ENCODE measurements at regions not wholly inside any gene's neighbourhood (a gene's known extent, or its start where the extent isn't known, plus 50 kb on each side); places are given as distances from the start of the nearest gene placed in this dataset.

DNA sequence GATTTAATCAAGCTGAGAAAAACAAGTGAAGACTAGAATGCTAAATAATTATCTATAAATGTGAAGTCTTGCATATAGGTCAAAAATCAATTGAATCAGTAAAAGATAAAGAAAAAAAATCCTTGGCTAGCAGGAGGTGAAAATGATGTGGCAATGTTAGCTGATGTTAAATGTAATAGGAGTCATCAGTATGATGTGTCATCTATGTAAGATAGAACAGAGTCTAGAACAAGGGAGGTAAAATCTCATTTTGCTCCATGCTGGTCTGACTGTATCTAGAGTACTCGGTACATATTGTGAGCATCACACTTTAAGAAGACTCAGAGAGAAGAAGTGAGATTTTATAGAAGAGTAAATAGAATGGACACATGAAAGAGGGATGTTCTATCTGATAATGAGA is 721.2 kb downstream of the ETS1 start:
- Histone ChIP-seq H3K27me3 (ENCODE audit: low read depth) (no peaks in the 10 kb centered on the region), H3K4me3 (no peak overlapping the region), H3K9me3 (no peaks in the 10 kb centered on the region), H3K4me1 (no peaks in the 10 kb centered on the region), H3K36me3 (no peaks in the 10 kb centered on the region), H3K27ac (no peak overlapping the region)
- intact Hi-C loops (cut with DNase I): no loop called here
- no peak for DNase-seq
- no peak for ATAC-seq
- no peak for TF ChIP-seq CTCF (IDR thresholded peaks at IDR 0.05)

- Histone ChIP-seq H3K27me3 (ENCODE audit: low read depth) (no peaks in the 10 kb centered on the region), H3K27ac (no peak overlapping the region), H3K36me3 (no peaks in the 10 kb centered on the region), H3K4me1 (no peaks in the 10 kb centered on the region), H3K9me3 (no peaks in the 10 kb centered on the region), H3K4me3 (no peak overlapping the region)
- intact Hi-C loops (cut with DNase I): no loop called here
- TF ChIP-seq CTCF (IDR thresholded peaks at IDR 0.05): no peak
- no peak for ATAC-seq
- no peak for DNase-seq
Observed at GRCh38 chr11:127864861-127865260, 722.5 kb downstream of the ETS1 start.

GRCh38 chr11:127862406-127862805 is 725.0 kb downstream of the ETS1 start:
- TF ChIP-seq CTCF (IDR thresholded peaks at IDR 0.05): no peak
- no peaks in the 10 kb centered on the region for H3K36me3 ChIP-seq
- intact Hi-C loops (cut with DNase I): no loop called here
- no peaks in the 10 kb centered on the region for H3K27me3 ChIP-seq (ENCODE audit: low read depth)
- no peak overlapping the region for H3K27ac ChIP-seq
- H3K9me3 ChIP-seq: no peaks in the 10 kb centered on the region
- no peak overlapping the region for H3K4me3 ChIP-seq
- no peak for DNase-seq
- ATAC-seq: no peak
- no peaks in the 10 kb centered on the region for H3K4me1 ChIP-seq

- TF ChIP-seq CTCF (IDR thresholded peaks at IDR 0.05): no peak
- Histone ChIP-seq H3K36me3 (no peaks in the 10 kb centered on the region), H3K4me1 (no peaks in the 10 kb centered on the region), H3K9me3 (no peaks in the 10 kb centered on the region), H3K27me3 (ENCODE audit: low read depth) (no peaks in the 10 kb centered on the region), H3K4me3 (no peak overlapping the region), H3K27ac (no peak overlapping the region)
- no peak for DNase-seq
- ATAC-seq: peak in 1 of 2 donors; percentile 39
- intact Hi-C loops (cut with DNase I): no loop called here
Observed at GRCh38 chr11:127859941-127860354, 727.4 kb downstream of the ETS1 start.

- TF ChIP-seq CTCF (IDR thresholded peaks at IDR 0.05): no peak
- intact Hi-C loops (cut with DNase I): no loop called here
- ATAC-seq: no peak
Observed at GRCh38 chr11:127844876-127845275, 742.5 kb downstream of the ETS1 start.

More at GRCh38 chr11:127844876-127845275, 742.5 kb downstream of the ETS1 start:
- H3K4me3 ChIP-seq: no peak overlapping the region
- H3K36me3 ChIP-seq: no peaks in the 10 kb centered on the region
- DNase-seq: no peak
- H3K27ac ChIP-seq: no peak overlapping the region
- no peaks in the 10 kb centered on the region for H3K27me3 ChIP-seq (ENCODE audit: low read depth)
- H3K4me1 ChIP-seq: no peaks in the 10 kb centered on the region
- H3K9me3 ChIP-seq: no peaks in the 10 kb centered on the region

Data from lower lobe of right lung (tissue), 2 donors.